SK-N-SH (cell line): ENCODE measurements at regions not wholly inside any gene's neighbourhood (a gene's known extent, or its start where the extent isn't known, plus 50 kb on each side); places are given as distances from the start of the nearest gene placed in this dataset.

Experiments
- CTCF ChIA-PET: fragments of 300-600, 350-600 bp; formaldehyde crosslinking; extraction: SDS; loops from one replicate; lab custom pipeline; 2021; lab: Yijun Ruan, JAX
- POLR2A ChIA-PET: fragments of 350-600 bp; sonication (Branson Sonifier 250); formaldehyde crosslinking; extraction: SDS; loops from one replicate; lab custom pipeline; 2020; ENCODE audit warnings: antibody characterized with exemption, inconsistent platforms; lab: Yijun Ruan, JAX
- DNase-seq: peaks from one replicate; pipeline ENCODE4 v3.0.0; 2012
- H2AFZ ChIP-seq: fragments of 200-600 bp; sonication (generic); 2 replicates; pipeline ENCODE4 v1.8.1; 2016; ENCODE audit warnings: antibody characterized with exemption, mild to moderate bottlenecking, low read depth
- H3F3A ChIP-seq: fragments of 200-600 bp; sonication (generic); replicated peaks from 2 replicates; pipeline ENCODE3; 2016; ENCODE audit warnings: antibody characterized with exemption, mild to moderate bottlenecking; ENCODE audit not compliant: insufficient read depth
- H3K27ac ChIP-seq, 2 experiments: fragments of 200-500 bp in 1 of 2; fragments of 200-600 bp in 1 of 2; sonication (Bioruptor generic) in 1 of 2; sonication (generic), shearing (Covaris generic) in 1 of 2; 2 replicates each; pipeline versions ENCODE4 v1.5.1 to v1.6.1; 2014 to 2016; ENCODE audit warnings: low read depth in 2 of 2, inconsistent platforms in 1 of 2, low read length in 1 of 2, mild to moderate bottlenecking in 1 of 2, mixed read lengths in 1 of 2
- H3K27me3 ChIP-seq: fragments of 200-600 bp; sonication (generic), shearing (Covaris generic); 2 replicates; pipeline ENCODE4 v1.6.1; 2016; ENCODE audit warnings: mixed run types; ENCODE audit not compliant: insufficient read depth
- H3K36me3 ChIP-seq, 2 experiments: fragments of 200-500 bp in 1 of 2; fragments of 200-600 bp in 1 of 2; sonication (Bioruptor generic) in 1 of 2; sonication (generic) in 1 of 2; replicated peaks in 1 of 2; 2 replicates each; pipeline versions ENCODE3 to v1.5.1; 2014 to 2016; ENCODE audit warnings: low read length in 1 of 2, mild to moderate bottlenecking in 1 of 2; ENCODE audit not compliant: insufficient read depth in 2 of 2, control insufficient read depth in 1 of 2
- H3K4me1 ChIP-seq, 2 experiments: fragments of 200-500 bp in 1 of 2; fragments of 200-600 bp in 1 of 2; sonication (Bioruptor generic) in 1 of 2; sonication (generic), shearing (Covaris generic) in 1 of 2; 2 replicates each; pipeline versions ENCODE4 v1.5.1 to v1.6.1; 2014 to 2016; ENCODE audit warnings: low read depth in 1 of 2, low read length in 1 of 2, mixed run types in 1 of 2; ENCODE audit not compliant: insufficient read depth in 2 of 2, control insufficient read depth in 1 of 2
- H3K4me2 ChIP-seq: fragments of 200-600 bp; sonication (generic), shearing (Covaris generic); 2 replicates; pipeline ENCODE4 v1.6.1; 2017; ENCODE audit warnings: mixed run types
- H3K4me3 ChIP-seq, 2 experiments: fragments of 200-500 bp in 1 of 2; fragments of 200-600 bp in 1 of 2; sonication (Bioruptor generic) in 1 of 2; sonication (generic), shearing (Covaris generic) in 1 of 2; 2 replicates each; pipeline versions ENCODE4 v1.5.1 to v1.8.1; 2014 to 2016; ENCODE audit warnings: low read depth in 2 of 2, inconsistent platforms in 1 of 2, low read length in 1 of 2, mild to moderate bottlenecking in 1 of 2, mixed read lengths in 1 of 2, moderate library complexity in 1 of 2
- H3K79me2 ChIP-seq: fragments of 200-600 bp; sonication (generic); 2 replicates; pipeline ENCODE4 v1.8.1; 2017; ENCODE audit warnings: mild to moderate bottlenecking; ENCODE audit not compliant: insufficient read depth
- H3K9ac ChIP-seq: fragments of 200-600 bp; sonication (generic); 2 replicates; pipeline ENCODE4 v1.6.1; 2017; ENCODE audit warnings: mixed run types
- H3K9me2 ChIP-seq: fragments of 200-600 bp; sonication (generic); 2 replicates; pipeline ENCODE4 v1.6.1; 2017; ENCODE audit warnings: mixed run types
- H3K9me3 ChIP-seq: fragments of 200-600 bp; sonication (generic); 2 replicates; pipeline ENCODE4 v1.6.1; 2017; ENCODE audit warnings: mixed run types, mild to moderate bottlenecking, moderate library complexity
- H4K20me1 ChIP-seq: fragments of 200-600 bp; sonication (generic); 2 replicates; pipeline ENCODE4 v1.6.1; 2017; ENCODE audit warnings: mild to moderate bottlenecking, mixed run types; ENCODE audit not compliant: insufficient read depth
- CHD2 ChIP-seq: fragments of 150-350 bp; IDR thresholded peaks from 2 replicates; pipeline ENCODE4 v1.6.1; 2018; ENCODE audit warnings: low read length; ENCODE audit not compliant: partially characterized antibody
- ELF1 ChIP-seq: IDR thresholded peaks from 2 replicates; pipeline ENCODE4 v1.4.0; 2012
- FOXJ3 ChIP-seq: sonication (generic); formaldehyde crosslinking; IDR thresholded peaks from 2 replicates; pipeline ENCODE4 v1.5.1; 2020; ENCODE audit warnings: mild to moderate bottlenecking, missing genetic modification reagents
- FOXM1 ChIP-seq: IDR thresholded peaks from 2 replicates; pipeline ENCODE4 v1.4.0; 2012; ENCODE audit warnings: low read depth, mild to moderate bottlenecking
- GATA2 ChIP-seq: sonication (generic); formaldehyde crosslinking; IDR thresholded peaks from 2 replicates; pipeline ENCODE4 v1.5.0; 2020; ENCODE audit warnings: mild to moderate bottlenecking, missing genetic modification reagents
- IRF3 ChIP-seq: fragments of 150-350 bp; IDR thresholded peaks from 2 replicates; pipeline ENCODE4 v1.6.1; 2016; ENCODE audit warnings: mild to moderate bottlenecking, low read depth, low read length
- NRF1 ChIP-seq: IDR thresholded peaks from 2 replicates; pipeline ENCODE4 v1.6.1; 2012; ENCODE audit warnings: low read depth, mild to moderate bottlenecking, low read length
- RCOR1 ChIP-seq: fragments of 150-350 bp; IDR thresholded peaks from 2 replicates; pipeline ENCODE4 v1.6.1; 2017; ENCODE audit warnings: antibody characterized with exemption, low read length
- SIN3A ChIP-seq: IDR thresholded peaks from 2 replicates; pipeline ENCODE4 v1.6.1; 2012; ENCODE audit warnings: low read depth, mild to moderate bottlenecking, low read length, moderate library complexity, borderline replicate concordance
- SMC3 ChIP-seq: IDR thresholded peaks from 2 replicates; pipeline ENCODE4 v1.6.1; 2012; ENCODE audit warnings: low read depth, low read length, improper control_type of control experiment
- TAF1 ChIP-seq: IDR thresholded peaks from 2 replicates; pipeline ENCODE4 v1.6.1; 2012; ENCODE audit warnings: low read depth, mild to moderate bottlenecking, low read length, moderate library complexity, borderline replicate concordance
- USF2 ChIP-seq: fragments of 150-350 bp; IDR thresholded peaks from 2 replicates; pipeline ENCODE4 v1.6.1; 2017; ENCODE audit warnings: antibody characterized with exemption, low read length, low read depth, borderline replicate concordance
- ZBTB33 ChIP-seq: IDR thresholded peaks from 2 replicates; pipeline ENCODE4 v1.4.0; 2012; ENCODE audit warnings: low read depth, borderline replicate concordance
- WGBS: methylation state at CpG from one replicate; pipeline ENCODE4 v1.1.6; 2017; ENCODE audit warnings: low lambda C conversion rate; 5-methylcytosine and 5-hydroxymethylcytosine counted together

- TF ChIP-seq ZBTB33 (no peak), CHD2 (no peak), FOXJ3 (CRISPR knock-in tag) (no peak), ELF1 (no peak), USF2 (no peak)
Observed at GRCh38 chr13:62483774-62484173, 1068.1 kb upstream of the PCDH20 start (continued).

GRCh38 chr13:62482351-62482750, 1066.7 kb upstream of the PCDH20 start:
- Histone ChIP-seq H3K9me3 (no peaks in the 10 kb centered on the region), H3K79me2 (no peaks in the 10 kb centered on the region), H3F3A (no peaks in the 10 kb centered on the region), H3K4me3 (no peak overlapping the region), H2AFZ (no peak overlapping the region), H3K36me3 (no peaks in the 10 kb centered on the region), H3K27ac (no peak overlapping the region), H3K4me2 (no peak overlapping the region), H3K9me2 (no peaks in the 10 kb centered on the region), H3K27me3 (no peaks in the 10 kb centered on the region), H3K9ac (no peak overlapping the region), H4K20me1 (no peaks in the 10 kb centered on the region), H3K4me1 (no peaks in the 10 kb centered on the region)
- WGBS = 65% methylated on average over 3 of the region's 3 CpGs
- ChIA-PET CTCF (interaction anchor here (1.3 kb wide), 1 partner anchor 30 kb away, joined by 4 read pairs; no protein-coding TSS in a partner anchor), POLR2A (no interaction called here)
- no peak for DNase-seq
- TF ChIP-seq FOXM1 (no peak), SMC3 (no peak), FOXJ3 (CRISPR knock-in tag) (no peak), GATA2 (CRISPR knock-in tag) (no peak), SIN3A (no peak), IRF3 (no peak), NRF1 (no peak), RCOR1 (no peak), TAF1 (no peak)
